ENCODE measurements at regions not wholly inside any gene's neighbourhood (a gene's known extent, or its start where the extent isn't known, plus 50 kb on each side); places are given as distances from the start of the nearest gene placed in this dataset.

- no peak for DNase-seq
Measured at GRCh38 chr10:75347186-75347585, 54.4 kb downstream of the ZNF503 start.

- DNase-seq, result no peak
Measured at GRCh38 chr10:75345738-75346137, 55.8 kb downstream of the ZNF503 start.

GRCh38 chr10:75344170-75344569, 57.4 kb downstream of the ZNF503 start:
- no peak for DNase-seq

- no peak for DNase-seq
Measured at GRCh38 chr10:75342397-75342796, 59.2 kb downstream of the ZNF503 start.

- no peak for DNase-seq
Measured at GRCh38 chr10:75335983-75336382, 65.6 kb downstream of the ZNF503 start.

- DNase-seq, result no peak
Measured at GRCh38 chr10:75335191-75335590, 66.4 kb downstream of the ZNF503 start.

- no peak for DNase-seq
Measured at GRCh38 chr10:75334720-75335119, 66.8 kb downstream of the ZNF503 start.

GRCh38 chr10:75332081-75332480, 69.5 kb downstream of the ZNF503 start:
- no peak for DNase-seq

- DNase-seq, result no peak
Measured at GRCh38 chr10:75331081-75331480, 70.5 kb downstream of the ZNF503 start.

GRCh38 chr10:75329190-75329745, 72.3 kb downstream of the ZNF503 start:
- DNase-seq, result no peak

GRCh38 chr10:75326306-75326705, 75.3 kb downstream of the ZNF503 start:
- DNase-seq, result no peak

GRCh38 chr10:75319274-75319673, 82.3 kb downstream of the ZNF503 start:
- DNase-seq, result no peak

GRCh38 chr10:75314570-75314969, 78.8 kb upstream of the COMTD1 start:
- DNase-seq, result no peak

GRCh38 chr10:75312440-75312839, 76.7 kb upstream of the COMTD1 start:
- DNase-seq, result no peak

- no peak for DNase-seq
Measured at GRCh38 chr10:75305675-75306074, 69.9 kb upstream of the COMTD1 start.

- no peak for DNase-seq
Measured at GRCh38 chr10:75304741-75305390, 69.1 kb upstream of the COMTD1 start.

- DNase-seq, result no peak
Measured at GRCh38 chr10:75304313-75304712, 68.6 kb upstream of the COMTD1 start.

GRCh38 chr10:75303045-75303777, 67.5 kb upstream of the COMTD1 start:
- DNase-seq, result no peak

GRCh38 chr10:75302029-75302428, 66.3 kb upstream of the COMTD1 start:
- DNase-seq, result no peak

GRCh38 chr10:75297021-75297599, 61.4 kb upstream of the COMTD1 start:
- DNase-seq, result no peak

GRCh38 chr10:75295868-75296441, 60.2 kb upstream of the COMTD1 start:
- DNase-seq, result peak; percentile 62

GRCh38 chr10:75294866-75295701, 59.3 kb upstream of the COMTD1 start:
- peak; percentile 7 for DNase-seq

GRCh38 chr10:75294518-75294865, 58.7 kb upstream of the COMTD1 start:
- DNase-seq, result no peak
